ENCODE measurements at regions not wholly inside any gene's neighbourhood (a gene's known extent, or its start where the extent isn't known, plus 50 kb on each side); places are given as distances from the start of the nearest gene placed in this dataset.

- TF ChIP-seq CTCF (IDR thresholded peaks at IDR 0.05; ENCODE audit: low read length) (no peak), EZH2 (optimal IDR thresholded peaks at IDR 0.05; ENCODE audit: low read depth, low read length) (no peak)
These were observed 903.9 kb upstream of the MAP3K7 start for GRCh38 chr6:91490671-91491301.

Measured in MM.1S (cell line).